H7 (cell line): ENCODE measurements at regions not wholly inside any gene's neighbourhood (a gene's known extent, or its start where the extent isn't known, plus 50 kb on each side); places are given as distances from the start of the nearest gene placed in this dataset.

Experiments
- DNase-seq: peaks from one replicate; pipeline ENCODE4 v3.0.0; 2012
- H3K27me3 ChIP-seq: 2 replicates; pipeline ENCODE4 v1.6.0; 2011; ENCODE audit warnings: mild to moderate bottlenecking, low read length; ENCODE audit not compliant: control insufficient read depth, insufficient read depth
- H3K36me3 ChIP-seq: replicated peaks from 2 replicates; pipeline ENCODE4 v1.5.1; 2011; ENCODE audit warnings: low read length; ENCODE audit not compliant: control insufficient read depth, insufficient read depth
- H3K4me3 ChIP-seq: 2 replicates; pipeline ENCODE4 v1.5.1; 2011; ENCODE audit warnings: low read depth, mild to moderate bottlenecking, control low read depth, low read length, moderate library complexity; ENCODE audit not compliant: insufficient read depth

DNA sequence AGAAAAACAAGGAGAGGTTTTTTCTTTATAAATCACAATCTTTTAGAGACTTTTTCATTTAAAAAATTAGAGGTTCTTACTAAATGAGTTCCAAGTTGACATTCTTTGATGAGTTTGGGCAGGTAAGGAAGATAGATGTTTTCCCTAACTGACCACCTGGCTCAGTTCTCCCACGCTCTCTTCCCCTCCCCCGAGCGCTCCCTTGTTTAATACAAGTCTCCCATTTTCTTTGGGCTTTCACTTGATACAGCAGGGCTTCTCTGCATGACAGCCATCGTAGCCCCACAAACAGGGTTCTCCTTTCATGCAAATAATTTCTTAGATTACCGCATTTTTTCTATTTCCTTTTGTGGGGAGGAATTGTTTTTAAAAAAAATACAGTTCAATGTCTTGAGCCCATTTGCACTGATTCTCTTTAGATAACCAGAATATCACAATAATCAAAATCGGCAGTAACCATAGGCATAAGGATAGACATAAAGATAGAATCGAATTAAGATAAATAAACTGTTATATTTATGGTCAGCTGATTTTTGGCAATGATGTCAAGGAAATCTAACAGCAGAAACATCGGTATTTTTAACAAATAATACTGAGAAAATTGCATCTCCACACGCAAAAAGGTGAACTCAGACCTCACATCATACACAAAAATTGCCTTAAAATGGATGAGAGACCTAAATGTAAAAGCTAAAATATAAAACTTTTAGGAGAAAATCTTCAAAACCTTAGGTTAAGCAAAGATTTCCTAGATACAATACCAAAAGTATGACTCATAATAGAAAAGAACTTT lies 325.4 kb downstream of the PIK3R1 start:
- DNase-seq, result peak; percentile 17
- H3K36me3 ChIP-seq, result no peaks in the 10 kb centered on the region
- no peak overlapping the region for H3K4me3 ChIP-seq
- H3K27me3 ChIP-seq, result no peaks in the 10 kb centered on the region

DNA sequence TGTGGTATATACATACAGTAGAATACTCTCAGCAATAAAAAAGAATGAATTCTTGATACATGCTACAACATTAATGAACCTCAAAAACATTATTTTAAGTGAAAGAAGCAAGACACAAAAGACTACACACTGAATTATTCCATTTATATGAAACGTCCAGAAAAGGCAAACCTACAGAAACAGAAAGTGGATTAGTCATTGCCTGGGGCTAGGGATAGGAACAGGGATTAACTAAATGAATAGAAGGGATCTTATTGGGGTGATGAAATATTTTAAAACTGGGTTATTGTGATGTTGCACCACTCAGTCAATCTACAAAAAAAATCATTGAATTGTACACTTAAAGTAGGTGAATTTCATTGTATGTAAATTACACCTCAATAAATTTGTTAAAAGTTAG lies 326.7 kb downstream of the PIK3R1 start:
- H3K36me3 ChIP-seq, result no peaks in the 10 kb centered on the region
- H3K4me3 ChIP-seq, result no peak overlapping the region
- no peak for DNase-seq
- H3K27me3 ChIP-seq, result no peaks in the 10 kb centered on the region

DNA sequence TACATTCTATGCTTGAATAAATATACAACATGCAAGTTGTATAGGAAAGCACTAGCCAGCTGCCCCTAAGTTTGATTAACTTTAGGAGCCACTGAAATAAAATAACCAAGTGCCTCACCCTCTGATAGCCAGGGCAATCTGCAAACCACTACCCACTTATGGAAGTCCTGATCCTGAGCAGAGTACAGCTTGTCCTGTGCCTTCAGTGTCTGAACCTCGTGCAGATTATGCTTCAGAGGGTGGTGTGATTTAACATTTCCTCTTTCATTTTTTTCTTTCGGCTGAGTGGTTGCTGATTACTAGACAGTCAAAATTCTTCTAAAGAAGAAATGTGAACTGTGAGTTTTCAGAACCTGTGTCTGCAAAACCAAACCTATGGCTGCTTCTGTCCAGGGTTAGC lies 327.7 kb downstream of the PIK3R1 start:
- DNase-seq, result no peak
- Histone ChIP-seq H3K4me3 (no peak overlapping the region), H3K36me3 (no peaks in the 10 kb centered on the region), H3K27me3 (no peaks in the 10 kb centered on the region)

DNA sequence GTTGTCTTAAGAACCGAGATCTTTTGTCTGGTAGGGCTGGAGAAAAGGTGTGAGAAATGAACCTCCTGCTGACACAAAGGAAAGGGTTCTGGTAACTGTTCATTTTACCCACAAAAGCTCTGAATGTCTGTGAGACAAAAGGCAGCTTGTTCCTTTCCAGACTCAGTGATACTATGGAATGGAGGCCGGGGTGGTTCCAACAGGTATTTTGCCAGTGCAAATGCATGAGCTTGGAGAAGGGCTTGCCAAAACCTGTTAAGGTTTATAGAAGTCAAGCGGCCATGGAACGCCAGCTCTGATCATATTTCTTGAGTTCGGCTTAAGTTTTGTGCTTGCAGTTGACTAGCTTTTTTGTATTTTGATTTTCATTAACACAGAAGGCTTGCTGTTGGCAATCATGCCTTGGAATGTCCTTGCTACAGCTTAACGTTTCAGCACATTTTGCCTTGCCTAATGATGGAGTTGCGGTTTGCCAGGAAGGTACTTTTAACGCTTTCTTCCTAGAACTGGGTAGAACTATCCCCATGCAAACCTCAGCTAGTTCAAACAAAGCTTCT lies 328.6 kb downstream of the PIK3R1 start:
- no peaks in the 10 kb centered on the region for H3K36me3 ChIP-seq
- DNase-seq, result no peak
- H3K4me3 ChIP-seq, result no peak overlapping the region
- no peaks in the 10 kb centered on the region for H3K27me3 ChIP-seq

DNA sequence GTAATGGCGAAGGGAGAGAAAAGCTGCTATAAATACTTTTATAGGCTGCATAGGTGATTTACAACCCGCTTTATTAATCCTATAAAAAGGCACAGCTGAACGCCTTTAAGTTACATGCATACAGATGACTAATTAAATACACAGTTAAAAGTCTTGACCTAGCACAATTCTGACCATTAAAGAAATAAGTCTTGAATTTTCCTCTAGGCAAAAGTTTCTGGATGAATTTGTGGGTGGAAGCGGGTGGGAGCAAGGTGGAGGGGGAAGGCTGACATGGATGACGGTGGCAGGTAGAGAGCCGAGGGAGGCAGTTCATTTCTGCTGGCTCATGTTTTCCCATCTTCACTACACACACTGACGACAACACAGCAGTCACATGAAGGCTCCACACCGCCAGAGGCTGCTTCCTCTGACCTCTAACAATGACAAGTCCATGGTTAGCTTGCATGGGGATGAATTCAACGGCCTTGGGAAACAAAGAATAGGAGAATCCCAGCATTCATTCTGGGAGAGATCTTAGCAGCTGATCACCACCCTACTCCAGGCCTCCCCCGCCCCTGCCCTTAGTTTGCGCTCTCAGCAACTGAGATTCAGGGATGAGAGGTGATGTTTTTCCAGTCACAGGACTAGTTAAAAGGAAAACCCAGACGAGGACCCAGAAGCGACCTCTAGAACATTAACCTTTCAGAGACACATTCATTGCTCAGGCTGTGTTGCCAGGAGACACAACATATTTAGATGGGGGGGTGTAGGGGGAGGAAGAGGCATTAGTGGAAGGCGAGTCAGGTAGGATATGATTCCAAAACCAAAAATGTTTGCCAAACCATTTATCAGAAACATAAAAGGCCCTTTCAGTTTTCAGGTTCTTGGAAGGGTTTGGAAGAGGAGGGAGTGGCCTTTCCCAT lies 329.3 kb downstream of the PIK3R1 start:
- no peaks in the 10 kb centered on the region for H3K27me3 ChIP-seq
- no peak overlapping the region for H3K4me3 ChIP-seq

DNA sequence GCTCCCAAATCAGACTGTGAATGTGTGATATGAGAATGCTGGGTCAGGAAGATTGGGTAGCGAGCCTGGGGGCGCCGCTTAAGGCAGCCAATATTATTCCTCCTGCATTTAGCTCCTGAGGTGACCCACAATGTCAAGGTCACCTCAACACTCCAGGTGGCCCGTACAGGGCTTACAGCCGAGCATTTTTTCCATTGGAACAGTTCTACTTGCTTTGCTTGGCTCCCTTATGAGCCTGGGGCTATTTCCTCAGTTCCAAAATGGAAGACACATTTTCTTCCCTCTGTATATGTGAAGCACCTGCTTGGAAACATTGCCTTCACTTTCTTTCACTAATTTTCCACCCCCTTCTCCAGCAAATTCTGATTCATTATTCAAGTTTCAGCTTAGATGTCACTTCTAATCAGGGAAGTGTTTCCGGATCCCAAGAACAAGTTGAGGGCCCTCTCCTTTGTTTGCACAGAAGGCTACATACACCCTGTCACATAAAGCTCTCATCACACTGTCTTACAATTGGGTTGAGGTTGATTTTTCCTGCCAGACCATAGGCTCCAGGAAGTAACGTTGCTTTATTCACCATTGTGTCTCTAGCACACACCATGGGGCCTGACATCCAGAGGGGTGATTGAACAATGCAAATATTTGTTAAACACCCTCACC lies 330.2 kb downstream of the PIK3R1 start:
- H3K36me3 ChIP-seq, result no peaks in the 10 kb centered on the region
- no peak overlapping the region for H3K4me3 ChIP-seq
- DNase-seq, result no peak
- no peaks in the 10 kb centered on the region for H3K27me3 ChIP-seq

More for the DNA sequence above, 329.3 kb downstream of the PIK3R1 start:
- no peaks in the 10 kb centered on the region for H3K36me3 ChIP-seq
- no peak for DNase-seq

DNA sequence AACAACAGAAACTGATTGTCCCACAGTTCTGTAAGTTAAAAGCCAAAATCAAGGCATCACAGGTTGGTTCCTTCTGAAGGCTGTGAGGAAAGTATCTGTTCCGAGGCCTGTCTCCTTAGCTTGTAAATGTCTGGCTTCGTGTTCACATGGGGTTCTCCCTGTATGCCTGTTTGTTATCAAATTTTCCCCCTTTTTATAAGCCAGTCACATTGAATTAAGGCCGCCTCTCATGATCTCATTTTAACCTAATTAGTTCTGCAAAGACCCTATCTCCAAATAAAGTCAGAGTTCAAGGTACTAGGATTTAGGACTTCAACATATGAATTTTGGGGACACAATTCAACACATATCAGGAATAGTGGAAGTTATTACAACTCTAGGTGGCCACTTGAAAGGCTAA lies 331.5 kb downstream of the PIK3R1 start:
- DNase-seq, result no peak
- H3K27me3 ChIP-seq, result no peaks in the 10 kb centered on the region
- no peak overlapping the region for H3K4me3 ChIP-seq
- H3K36me3 ChIP-seq, result no peaks in the 10 kb centered on the region

DNA sequence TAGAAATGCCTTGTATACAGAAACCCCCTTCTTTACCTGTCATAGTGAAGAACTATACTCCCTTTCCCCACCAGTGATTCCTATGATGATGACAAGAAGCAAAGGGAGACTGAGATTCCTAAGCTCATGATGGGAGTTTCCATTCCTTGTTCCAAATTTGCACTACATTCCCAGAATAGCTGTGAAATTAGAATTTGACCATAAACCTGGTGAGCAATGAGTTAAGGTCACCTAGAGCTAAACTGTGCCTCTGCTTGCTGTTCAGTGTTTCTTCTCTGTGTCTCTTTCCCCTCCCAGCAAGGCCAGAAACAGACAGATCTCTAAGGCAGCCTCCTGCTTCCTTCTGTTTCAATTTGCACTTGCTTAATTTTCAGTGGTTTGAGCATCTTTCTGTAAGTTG lies 332.1 kb downstream of the PIK3R1 start:
- Histone ChIP-seq H3K4me3 (no peak overlapping the region), H3K36me3 (no peaks in the 10 kb centered on the region), H3K27me3 (no peaks in the 10 kb centered on the region)
- no peak for DNase-seq

DNA sequence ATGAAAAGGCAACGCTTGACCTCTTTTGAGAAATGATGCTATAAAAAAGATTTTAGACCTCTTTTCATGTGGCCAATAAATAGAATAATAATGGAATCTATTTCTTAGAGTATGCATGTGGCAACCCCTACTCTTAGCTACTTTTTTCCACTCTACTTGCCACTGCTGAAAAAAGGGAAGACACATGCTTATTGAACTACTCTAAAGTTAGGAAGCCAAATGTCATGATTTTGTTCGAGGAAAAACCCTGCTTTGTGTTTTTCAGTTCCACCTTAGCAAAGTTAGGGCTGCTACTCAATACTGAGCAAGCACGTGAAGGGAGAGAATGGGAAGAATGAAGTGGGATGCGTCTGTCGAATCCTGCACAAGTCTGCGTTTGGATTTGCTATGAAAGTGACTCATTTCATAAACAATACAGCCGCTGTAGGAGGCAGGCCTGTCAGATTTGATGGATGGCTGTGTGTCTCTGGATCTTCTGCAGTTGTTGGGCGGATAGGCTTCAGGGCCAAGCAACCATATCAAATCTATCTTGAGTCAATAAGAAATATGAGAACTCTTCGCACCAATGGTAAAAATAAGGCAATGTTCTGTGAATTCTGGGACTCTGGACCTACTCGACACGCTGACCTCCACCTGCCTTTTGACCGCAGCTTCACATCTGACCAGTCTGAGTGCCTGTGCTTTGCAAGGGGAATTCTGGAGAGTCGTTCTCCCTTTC lies 333.6 kb downstream of the PIK3R1 start:
- H3K27me3 ChIP-seq, result no peaks in the 10 kb centered on the region
- DNase-seq, result no peak
- no peaks in the 10 kb centered on the region for H3K36me3 ChIP-seq
- H3K4me3 ChIP-seq, result no peak overlapping the region

DNA sequence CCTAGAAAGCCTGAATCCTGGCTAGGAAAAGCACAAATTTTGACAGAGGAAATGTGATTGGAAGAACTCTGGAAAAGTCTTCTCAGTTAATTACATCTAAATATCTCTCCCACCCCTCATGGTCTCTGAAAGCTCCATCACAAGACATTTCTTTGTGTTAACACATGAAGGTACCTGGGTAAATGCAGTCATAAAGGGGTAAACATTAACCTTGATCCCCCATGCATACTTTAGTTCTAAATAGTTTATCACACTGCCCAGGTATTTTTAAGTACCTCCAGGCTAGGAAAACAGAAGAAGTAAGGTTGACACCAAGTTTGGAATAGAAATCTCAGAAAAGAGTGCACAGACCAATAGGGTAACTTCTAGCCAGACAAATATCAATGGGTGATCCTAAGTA lies 334.5 kb downstream of the PIK3R1 start:
- DNase-seq, result no peak
- no peak overlapping the region for H3K4me3 ChIP-seq
- H3K36me3 ChIP-seq, result no peaks in the 10 kb centered on the region
- no peaks in the 10 kb centered on the region for H3K27me3 ChIP-seq

DNA sequence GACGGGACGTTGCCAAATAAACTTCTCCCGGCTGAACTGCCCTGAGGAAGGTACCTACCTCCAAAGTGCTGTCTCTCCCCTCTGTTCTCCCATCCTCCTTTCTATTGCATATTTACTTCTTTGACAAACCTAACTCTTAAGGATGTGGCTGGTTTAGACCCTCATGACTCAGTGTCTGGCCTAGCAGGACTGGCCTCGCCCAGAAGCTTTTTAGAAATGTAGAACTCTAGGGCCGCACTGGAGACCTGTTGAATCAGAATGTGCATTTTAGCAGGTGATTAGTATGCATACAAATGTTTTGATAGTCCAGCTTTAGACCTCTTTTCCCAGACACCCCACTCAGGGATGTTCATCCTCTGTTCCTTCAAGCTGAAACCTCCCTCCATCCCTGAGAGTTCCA lies 335.9 kb downstream of the PIK3R1 start:
- H3K36me3 ChIP-seq, result no peaks in the 10 kb centered on the region
- no peak for DNase-seq
- no peak overlapping the region for H3K4me3 ChIP-seq
- no peaks in the 10 kb centered on the region for H3K27me3 ChIP-seq

DNA sequence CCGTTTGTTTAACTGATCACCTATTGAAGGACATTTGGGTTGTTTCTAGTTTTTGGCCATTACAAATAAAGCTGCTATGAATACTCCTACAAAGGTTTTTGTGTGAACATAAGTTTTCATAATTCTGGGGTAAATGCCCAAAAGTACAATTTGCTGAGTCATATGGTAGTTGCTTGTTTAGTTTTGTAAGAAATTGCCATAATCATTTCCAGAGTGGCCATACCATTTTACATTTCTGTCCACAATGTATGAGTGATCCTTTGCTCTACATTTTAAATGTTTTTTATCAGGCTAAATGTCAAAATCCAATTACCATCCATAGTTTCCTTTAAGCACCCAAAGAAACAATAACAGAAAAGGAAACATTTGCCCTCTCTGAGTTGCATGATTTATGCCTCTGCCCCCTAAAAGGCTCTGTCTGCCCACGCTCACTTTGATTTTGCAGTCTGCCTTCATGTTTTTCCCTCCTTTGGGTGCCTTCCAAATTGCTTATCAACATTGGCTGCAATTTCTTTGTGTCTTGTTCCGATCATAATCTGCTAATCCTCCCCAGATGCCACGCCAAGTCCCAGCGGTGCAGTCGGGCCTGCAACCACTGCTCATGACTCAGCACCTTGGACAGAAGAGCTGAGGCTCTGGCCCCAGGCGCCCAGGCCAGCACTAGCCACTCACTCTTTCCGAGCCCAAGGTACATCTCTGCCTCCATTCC lies 339.2 kb downstream of the PIK3R1 start:
- Histone ChIP-seq H3K4me3 (no peak overlapping the region), H3K27me3 (no peaks in the 10 kb centered on the region), H3K36me3 (no peaks in the 10 kb centered on the region)
- DNase-seq, result no peak

DNA sequence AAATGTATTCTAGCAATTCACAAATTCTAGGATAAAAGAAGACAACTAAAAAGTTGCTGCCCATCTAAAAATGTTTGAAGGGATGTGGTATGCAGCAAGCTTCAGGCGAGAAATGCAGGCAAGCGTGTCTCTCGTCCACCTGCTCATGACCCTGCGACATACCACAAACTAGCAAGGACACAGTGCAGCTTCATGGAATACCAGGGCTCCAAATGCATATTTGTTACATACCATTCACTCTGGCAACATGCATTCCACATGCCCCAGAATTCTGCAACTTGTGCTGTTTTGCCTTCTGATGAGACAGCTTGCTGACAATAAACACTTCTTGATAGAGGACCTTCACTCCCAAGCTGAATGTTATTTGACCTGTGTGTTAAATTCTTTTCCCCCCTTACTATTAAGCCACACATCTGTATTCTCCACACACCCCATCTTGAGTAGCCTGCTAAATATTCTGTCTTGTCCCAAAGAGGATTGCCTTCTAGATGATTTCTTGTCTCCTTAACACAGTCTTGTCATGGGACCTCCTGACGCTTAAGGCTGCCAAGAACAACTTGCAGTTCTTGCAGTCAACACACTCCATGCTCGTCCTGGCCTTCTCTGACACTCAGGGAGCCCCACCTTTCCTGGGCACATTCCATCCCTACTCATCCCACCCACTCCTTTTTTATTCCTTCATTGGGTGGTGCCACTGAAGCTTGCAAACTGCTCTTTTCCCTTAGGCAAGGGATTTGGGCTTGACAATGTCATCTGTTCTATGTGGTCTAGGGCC lies 340.5 kb downstream of the PIK3R1 start:
- Histone ChIP-seq H3K4me3 (no peak overlapping the region), H3K27me3 (no peaks in the 10 kb centered on the region), H3K36me3 (no peaks in the 10 kb centered on the region)
- no peak for DNase-seq
